Activated CD4-positive, alpha-beta memory T cell treated with anti-CD3 and anti-CD28 coated beads for 36 hours (primary cell): ENCODE measurements at regions not wholly inside any gene's neighbourhood (a gene's known extent, or its start where the extent isn't known, plus 50 kb on each side); places are given as distances from the start of the nearest gene placed in this dataset.

ENCODE experiments used
- CTCF ChIA-PET: fragments of 350-600 bp; sonication (Branson Sonifier 250); formaldehyde crosslinking; loops from one replicate; lab custom pipeline; 2021; ENCODE audit warnings: antibody characterized with exemption, inconsistent platforms; lab: Charles Lee
- POLR2A ChIA-PET: fragments of 350-600 bp; sonication (Branson Sonifier 250); formaldehyde crosslinking; loops from one replicate; lab custom pipeline; 2021; ENCODE audit warnings: antibody characterized with exemption; lab: Charles Lee
- DNase-seq: peaks from one replicate; pipeline ENCODE4 v3.0.0-alpha.2; 2020
- H3K27ac Mint-ChIP-seq: one replicate; pipeline ENCODE4 v1.8.0; 2021; ENCODE audit warnings: mixed read lengths
- H3K27me3 Mint-ChIP-seq: one replicate; pipeline ENCODE4 v1.8.0; 2021; ENCODE audit warnings: mixed read lengths
- H3K36me3 Mint-ChIP-seq: one replicate; pipeline ENCODE4 v1.8.0; 2021; ENCODE audit warnings: mixed read lengths
- H3K4me1 Mint-ChIP-seq: one replicate; pipeline ENCODE4 v1.8.0; 2021; ENCODE audit warnings: low read depth, mixed read lengths
- H3K4me3 Mint-ChIP-seq: one replicate; pipeline ENCODE4 v1.8.0; 2021; ENCODE audit warnings: mild to moderate bottlenecking, mixed read lengths
- H3K9me3 Mint-ChIP-seq: one replicate; pipeline ENCODE4 v1.8.0; 2021; ENCODE audit warnings: mixed read lengths
- intact Hi-C: fragments of 100-400 bp; cut with micrococcal nuclease; formaldehyde crosslinking; loops from one replicate; pipeline ENCODE4 v1.15.1; 2023

DNA sequence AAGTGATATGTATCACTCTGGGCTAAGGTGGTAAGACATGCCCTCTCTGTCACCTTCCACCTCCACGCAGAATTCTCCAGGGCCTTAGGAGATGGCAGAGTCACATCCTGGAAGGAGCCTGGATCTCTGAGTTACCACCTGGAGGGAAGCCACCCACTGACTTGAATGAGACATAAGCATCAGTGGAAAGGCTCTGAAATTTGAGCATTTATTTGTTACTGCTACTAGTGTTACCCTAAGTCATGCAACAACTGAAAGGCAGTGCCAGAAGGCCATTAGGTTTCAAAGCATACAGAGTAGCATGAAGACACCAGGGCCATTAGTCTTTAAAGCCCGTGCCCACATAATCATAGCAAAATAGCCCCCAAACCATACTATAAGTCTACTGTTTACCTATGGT, 230.3 kb upstream of the IRF2BP2 start:
- intact Hi-C loops: no loop called here
- CTCF ChIA-PET: no interaction called here
- H3K27me3 Mint-ChIP-seq: no peaks in the 10 kb centered on the region

DNA sequence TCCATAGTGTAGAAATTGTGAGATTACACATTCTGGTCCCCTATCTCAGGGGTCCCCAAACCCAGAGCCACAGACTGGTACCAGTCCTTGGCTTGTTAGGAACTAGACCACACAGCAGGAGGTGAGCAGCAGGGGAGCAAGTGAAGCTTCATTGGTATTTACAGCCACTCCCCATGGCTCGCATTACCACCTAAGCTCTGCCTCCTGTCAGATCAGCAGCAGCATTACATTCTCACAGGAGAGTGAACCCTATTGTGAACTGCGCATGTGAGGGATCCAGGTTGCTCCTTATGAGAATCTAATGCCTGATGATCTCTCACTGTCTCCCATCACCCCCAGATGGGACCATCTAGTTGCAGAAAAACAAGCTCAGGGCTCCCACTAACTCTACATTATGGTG, 229.7 kb upstream of the IRF2BP2 start:
- no peaks in the 10 kb centered on the region for H3K36me3 Mint-ChIP-seq
- no peaks in the 10 kb centered on the region for H3K9me3 Mint-ChIP-seq
- ChIA-PET POLR2A (no interaction called here), CTCF (no interaction called here)
- intact Hi-C loops: no loop called here
- no peak overlapping the region for H3K4me3 Mint-ChIP-seq
- H3K4me1 Mint-ChIP-seq: peaks cover 59% of the 10 kb centered on the region
- H3K27me3 Mint-ChIP-seq: no peaks in the 10 kb centered on the region
- no peak for DNase-seq
- peak overlapping the region; percentile 44 for H3K27ac Mint-ChIP-seq

More for the DNA sequence above, 230.3 kb upstream of the IRF2BP2 start:
- Mint-ChIP-seq H3K4me1 (peaks cover 65% of the 10 kb centered on the region), H3K4me3 (no peak overlapping the region), H3K36me3 (no peaks in the 10 kb centered on the region), H3K9me3 (no peaks in the 10 kb centered on the region), H3K27ac (peak overlapping the region; percentile 55)
- POLR2A ChIA-PET: interaction anchor here (6.4 kb wide), 1 partner anchor 229 kb away, joined by 72 read pairs; the partner anchor contains the start of gene IRF2BP2
- no peak for DNase-seq

DNA sequence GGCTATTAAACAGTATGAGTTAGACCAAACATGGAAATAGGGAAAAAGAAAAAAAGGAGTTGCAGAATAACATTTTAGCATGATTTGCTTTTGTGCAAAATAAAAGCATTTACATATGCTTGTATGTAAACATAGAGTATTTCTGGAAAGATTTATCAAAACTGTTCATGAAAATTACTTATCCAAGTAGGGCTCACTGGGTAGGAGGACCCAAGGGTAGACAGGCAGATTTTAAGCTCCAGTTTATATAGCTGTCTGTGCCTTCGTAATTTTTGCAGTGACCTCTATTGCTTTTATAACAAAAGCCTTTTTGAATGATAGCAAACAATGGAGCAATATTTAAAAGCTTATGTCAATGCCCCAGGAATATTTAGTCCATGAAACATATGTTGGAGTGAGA, 228.8 kb upstream of the IRF2BP2 start:
- Mint-ChIP-seq H3K4me3 (no peak overlapping the region), H3K36me3 (no peaks in the 10 kb centered on the region), H3K27ac (no peak overlapping the region), H3K9me3 (no peaks in the 10 kb centered on the region), H3K27me3 (no peaks in the 10 kb centered on the region), H3K4me1 (peaks cover 51% of the 10 kb centered on the region)
- ChIA-PET POLR2A (interaction anchor here (1.0 kb wide), 1 partner anchor 227 kb away, joined by 3 read pairs; no protein-coding TSS in a partner anchor), CTCF (no interaction called here)
- intact Hi-C loops: no loop called here
- no peak for DNase-seq

DNA sequence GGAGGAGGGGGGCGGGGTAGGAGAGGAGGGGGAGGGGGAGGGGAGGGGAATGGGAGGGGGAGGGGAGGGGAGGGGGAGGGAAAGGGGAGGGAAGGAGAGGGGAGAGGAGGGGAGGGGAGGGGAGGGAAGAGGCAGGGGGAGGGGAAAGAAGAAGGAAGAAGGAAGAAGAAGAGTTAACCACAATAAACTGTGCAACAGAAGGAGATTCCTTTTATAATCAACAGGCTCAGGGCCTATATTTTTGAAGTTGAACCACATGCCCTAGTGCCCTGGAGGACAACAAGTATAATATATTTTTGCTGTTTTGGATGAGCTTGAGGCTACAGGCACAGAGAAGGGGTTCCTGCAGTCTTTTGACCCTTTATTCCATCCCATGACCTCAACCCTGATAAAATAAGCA, 228.2 kb upstream of the IRF2BP2 start:
- ChIA-PET CTCF (no interaction called here), POLR2A (interaction anchor here (1.0 kb wide), 1 partner anchor 227 kb away, joined by 3 read pairs; no protein-coding TSS in a partner anchor)
- Mint-ChIP-seq H3K36me3 (no peaks in the 10 kb centered on the region), H3K27me3 (no peaks in the 10 kb centered on the region), H3K4me1 (peaks cover 45% of the 10 kb centered on the region), H3K27ac (no peak overlapping the region), H3K4me3 (no peak overlapping the region), H3K9me3 (no peaks in the 10 kb centered on the region)
- no peak for DNase-seq
- intact Hi-C loops: no loop called here

DNA sequence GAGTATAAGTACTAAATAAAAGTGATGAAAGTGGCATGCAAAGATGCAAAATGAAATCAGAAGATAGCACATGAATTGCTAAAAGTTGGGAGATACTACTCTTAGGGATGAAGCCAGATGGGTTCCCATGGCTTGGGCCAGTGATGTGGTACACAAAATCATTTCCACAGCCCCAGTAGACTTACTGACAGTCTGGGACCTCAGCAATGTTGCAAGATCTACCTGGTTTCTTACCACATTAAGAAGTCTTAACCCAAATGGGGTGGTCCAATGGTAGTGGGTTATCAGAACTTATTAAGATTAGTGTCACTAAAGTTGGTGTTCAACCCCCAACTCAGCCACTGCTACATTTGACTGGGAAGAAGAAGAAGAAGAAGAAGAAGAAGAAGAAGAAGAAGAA, 227.7 kb upstream of the IRF2BP2 start:
- intact Hi-C loops: no loop called here
- Mint-ChIP-seq H3K4me1 (peaks cover 41% of the 10 kb centered on the region), H3K27ac (no peak overlapping the region), H3K9me3 (no peaks in the 10 kb centered on the region), H3K4me3 (no peak overlapping the region), H3K36me3 (no peaks in the 10 kb centered on the region), H3K27me3 (no peaks in the 10 kb centered on the region)
- ChIA-PET CTCF (no interaction called here), POLR2A (no interaction called here)
- no peak for DNase-seq

DNA sequence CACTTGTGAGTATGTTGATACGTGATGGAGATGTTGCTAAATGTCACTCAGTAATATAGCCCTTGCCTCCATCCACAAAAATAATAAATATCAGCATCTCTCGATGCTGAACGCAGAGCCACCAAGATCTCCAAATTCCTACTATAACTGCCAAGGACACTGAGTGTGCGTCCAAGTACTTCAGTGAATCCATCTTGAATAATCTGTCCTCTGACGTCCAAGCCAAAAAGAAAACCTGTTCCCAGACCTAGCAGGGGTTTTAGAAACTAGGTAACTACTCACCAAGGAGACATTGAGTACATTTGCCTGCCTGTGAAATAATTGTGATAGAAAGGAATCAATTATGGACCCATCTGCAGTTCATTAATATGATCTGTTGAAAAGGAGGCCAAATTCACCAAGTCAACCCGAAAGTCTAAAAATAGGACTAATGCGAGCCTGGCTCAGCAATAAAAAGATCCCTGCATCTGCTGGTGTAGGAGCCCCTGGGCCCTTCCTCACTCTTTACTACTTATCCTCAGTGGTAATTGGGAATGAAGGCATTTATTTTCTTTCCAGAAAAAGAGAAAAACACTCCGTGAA, 226.9 kb upstream of the IRF2BP2 start:
- intact Hi-C loops: no loop called here
- Mint-ChIP-seq H3K9me3 (no peaks in the 10 kb centered on the region), H3K27ac (peak overlapping the region; percentile 11), H3K36me3 (no peaks in the 10 kb centered on the region), H3K4me1 (peaks cover 32% of the 10 kb centered on the region), H3K27me3 (no peaks in the 10 kb centered on the region), H3K4me3 (no peak overlapping the region)
- POLR2A ChIA-PET: no interaction called here
- no peak for DNase-seq
- CTCF ChIA-PET: no interaction called here

DNA sequence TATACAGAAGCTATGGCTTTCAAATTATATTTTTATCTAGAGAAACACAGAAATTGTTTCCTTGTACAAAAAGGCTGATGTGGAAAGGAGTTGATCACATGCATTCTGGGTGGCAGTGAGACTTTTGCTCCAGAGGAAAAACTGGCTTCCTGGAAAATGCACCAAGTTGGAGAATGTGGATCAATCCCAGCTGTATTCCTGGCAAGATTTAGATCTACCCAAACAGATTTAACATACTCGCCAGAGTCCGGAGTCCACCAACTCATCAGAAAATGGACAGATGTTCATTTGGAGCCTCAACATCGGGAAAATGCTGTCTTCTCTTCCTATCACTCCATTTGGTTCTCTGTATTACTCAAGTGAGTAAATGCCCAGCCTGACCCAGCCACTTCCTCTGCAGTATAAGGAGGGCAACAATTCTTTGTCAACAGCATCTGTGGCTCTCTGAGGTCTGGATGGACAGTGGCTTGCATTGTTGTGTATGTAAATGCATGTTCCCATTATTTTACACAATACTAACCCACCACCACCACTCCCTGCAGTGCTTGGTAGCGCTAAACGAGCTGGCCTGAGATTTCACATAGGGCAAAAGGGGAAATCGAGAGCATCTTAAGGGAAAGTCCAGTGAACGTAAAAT, 226.2 kb upstream of the IRF2BP2 start:
- DNase-seq: no peak
- ChIA-PET CTCF (no interaction called here), POLR2A (no interaction called here)
- intact Hi-C loops: no loop called here
- Mint-ChIP-seq H3K4me1 (peaks cover 25% of the 10 kb centered on the region), H3K36me3 (no peaks in the 10 kb centered on the region), H3K27me3 (no peaks in the 10 kb centered on the region), H3K9me3 (no peaks in the 10 kb centered on the region), H3K27ac (no peak overlapping the region), H3K4me3 (no peak overlapping the region)

DNA sequence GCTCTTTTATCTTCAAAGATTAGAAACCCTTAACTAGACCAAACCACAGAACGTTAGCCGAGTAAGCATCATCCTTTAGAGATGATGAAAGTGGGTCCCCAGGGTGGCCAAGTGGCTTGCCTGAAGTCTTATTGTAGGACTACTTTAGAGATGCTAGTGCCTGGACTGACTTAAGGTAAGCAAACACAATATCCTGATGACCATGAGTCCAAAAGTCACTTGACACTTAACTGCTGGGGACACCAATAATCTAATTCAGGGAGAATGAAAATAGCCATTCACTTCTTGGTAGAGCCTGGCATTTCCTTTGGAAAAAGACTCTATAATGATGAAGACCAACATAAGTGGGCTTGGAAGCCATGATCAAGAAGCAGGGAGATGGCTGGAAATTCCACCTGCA, 225.3 kb upstream of the IRF2BP2 start:
- Mint-ChIP-seq H3K4me3 (no peak overlapping the region), H3K4me1 (peaks cover 16% of the 10 kb centered on the region), H3K27ac (no peak overlapping the region), H3K36me3 (no peaks in the 10 kb centered on the region), H3K27me3 (no peaks in the 10 kb centered on the region), H3K9me3 (no peaks in the 10 kb centered on the region)
- ChIA-PET POLR2A (interaction anchor here (0.5 kb wide), 1 partner anchor 90 kb away, joined by 3 read pairs; no protein-coding TSS in a partner anchor), CTCF (no interaction called here)
- no peak for DNase-seq
- intact Hi-C loops: no loop called here

DNA sequence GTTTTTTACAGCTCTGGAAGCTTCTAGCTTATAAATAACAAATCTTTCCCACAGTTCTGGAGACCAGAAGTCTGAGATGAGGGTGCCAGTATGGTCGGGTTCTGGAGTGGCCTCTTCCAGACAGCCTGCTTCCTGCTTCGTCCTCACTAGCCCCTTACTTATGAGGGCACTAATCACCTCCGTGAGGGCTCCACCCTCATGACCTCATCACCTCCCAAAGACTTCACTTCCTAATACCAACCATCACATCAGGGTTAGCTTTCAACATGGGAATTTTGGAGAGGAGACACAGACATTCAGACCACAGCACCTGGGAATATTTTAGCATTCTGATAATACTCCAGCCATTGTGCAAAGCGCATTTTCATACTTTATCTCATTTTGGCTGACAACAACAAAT, 223.7 kb upstream of the IRF2BP2 start:
- CTCF ChIA-PET: no interaction called here
- POLR2A ChIA-PET: no interaction called here
- no peak for DNase-seq
- Mint-ChIP-seq H3K4me3 (no peak overlapping the region), H3K36me3 (no peaks in the 10 kb centered on the region), H3K27ac (no peak overlapping the region), H3K9me3 (no peaks in the 10 kb centered on the region), H3K27me3 (no peaks in the 10 kb centered on the region), H3K4me1 (peaks cover 12% of the 10 kb centered on the region)
- intact Hi-C loops: no loop called here

DNA sequence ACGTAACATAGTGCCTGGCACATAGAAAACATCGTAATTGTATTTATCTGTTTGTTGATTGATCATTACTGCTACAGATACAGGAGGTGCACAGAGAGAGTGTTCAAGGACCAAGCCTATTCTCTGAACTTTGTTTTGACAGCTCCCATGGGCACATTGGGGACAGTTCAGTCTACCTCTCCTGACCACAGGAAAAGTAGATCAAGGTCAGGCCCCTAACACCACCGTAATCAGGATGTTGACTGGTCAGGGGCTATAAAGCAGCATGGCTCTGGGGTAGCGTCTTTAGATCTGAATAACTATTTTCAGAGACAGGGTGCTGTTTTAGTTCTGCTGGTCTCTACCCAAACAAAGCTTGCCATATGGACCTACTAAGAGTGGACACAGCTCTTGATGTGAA, 223.1 kb upstream of the IRF2BP2 start:
- peaks cover 7% of the 10 kb centered on the region for H3K4me1 Mint-ChIP-seq
- intact Hi-C loops: no loop called here
- H3K27ac Mint-ChIP-seq: no peak overlapping the region
- no peaks in the 10 kb centered on the region for H3K27me3 Mint-ChIP-seq
- H3K4me3 Mint-ChIP-seq: no peak overlapping the region
- no peaks in the 10 kb centered on the region for H3K36me3 Mint-ChIP-seq
- DNase-seq: no peak
- ChIA-PET POLR2A (interaction anchor here (0.5 kb wide), 1 partner anchor 113 kb away, joined by 3 read pairs; no protein-coding TSS in a partner anchor), CTCF (no interaction called here)
- H3K9me3 Mint-ChIP-seq: no peaks in the 10 kb centered on the region

DNA sequence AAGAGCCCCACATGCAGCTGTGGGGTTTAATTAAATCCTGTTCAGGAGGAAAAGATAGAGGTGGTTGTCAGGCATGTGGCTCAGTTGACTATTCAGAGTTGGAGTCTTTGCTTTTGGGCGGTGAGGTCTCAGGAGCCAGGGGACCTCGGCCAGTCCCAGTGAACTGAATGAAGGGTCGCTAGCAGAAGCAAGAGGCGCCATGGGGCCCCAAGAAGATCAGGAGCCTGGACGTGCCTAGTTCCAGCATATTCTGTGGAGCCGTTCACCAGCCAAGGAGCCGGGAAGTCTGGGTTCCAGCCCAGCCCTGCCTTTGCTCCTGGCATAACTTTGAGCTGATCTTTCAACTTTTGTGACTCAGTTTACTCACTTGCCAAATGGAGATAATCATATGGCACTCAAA, 217.7 kb upstream of the IRF2BP2 start:
- no peaks in the 10 kb centered on the region for H3K27me3 Mint-ChIP-seq
- CTCF ChIA-PET: no interaction called here
- DNase-seq: no peak
- H3K9me3 Mint-ChIP-seq: no peaks in the 10 kb centered on the region
- H3K4me3 Mint-ChIP-seq: no peak overlapping the region
- peaks cover 4% of the 10 kb centered on the region for H3K4me1 Mint-ChIP-seq
- H3K27ac Mint-ChIP-seq: no peak overlapping the region
- POLR2A ChIA-PET: no interaction called here
- no peaks in the 10 kb centered on the region for H3K36me3 Mint-ChIP-seq
- intact Hi-C loops: no loop called here

DNA sequence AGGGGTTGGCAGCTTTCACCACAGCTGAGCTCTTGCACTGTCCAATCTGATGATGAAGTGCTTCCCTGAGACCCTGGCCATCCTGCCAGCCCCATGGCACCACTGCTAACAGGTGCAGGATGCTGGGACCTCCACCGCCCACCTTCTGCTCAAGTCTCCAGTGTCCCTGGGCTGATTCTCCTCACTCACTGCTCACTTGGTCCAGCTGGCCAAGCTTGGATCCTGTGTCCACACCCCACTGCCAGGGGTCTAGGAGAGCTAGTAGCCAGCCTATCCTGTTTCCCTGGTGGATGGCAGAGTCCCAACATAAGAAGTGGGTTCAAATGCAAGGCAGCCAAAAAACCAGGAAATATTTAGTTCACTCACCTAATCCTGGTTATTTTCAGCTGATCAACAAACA, 217.2 kb upstream of the IRF2BP2 start:
- no peak for DNase-seq
- POLR2A ChIA-PET: no interaction called here
- H3K27me3 Mint-ChIP-seq: no peaks in the 10 kb centered on the region
- H3K9me3 Mint-ChIP-seq: no peaks in the 10 kb centered on the region
- H3K4me1 Mint-ChIP-seq: peaks cover 4% of the 10 kb centered on the region
- intact Hi-C loops: no loop called here
- no peak overlapping the region for H3K27ac Mint-ChIP-seq
- H3K4me3 Mint-ChIP-seq: no peak overlapping the region
- H3K36me3 Mint-ChIP-seq: no peaks in the 10 kb centered on the region
- CTCF ChIA-PET: no interaction called here

DNA sequence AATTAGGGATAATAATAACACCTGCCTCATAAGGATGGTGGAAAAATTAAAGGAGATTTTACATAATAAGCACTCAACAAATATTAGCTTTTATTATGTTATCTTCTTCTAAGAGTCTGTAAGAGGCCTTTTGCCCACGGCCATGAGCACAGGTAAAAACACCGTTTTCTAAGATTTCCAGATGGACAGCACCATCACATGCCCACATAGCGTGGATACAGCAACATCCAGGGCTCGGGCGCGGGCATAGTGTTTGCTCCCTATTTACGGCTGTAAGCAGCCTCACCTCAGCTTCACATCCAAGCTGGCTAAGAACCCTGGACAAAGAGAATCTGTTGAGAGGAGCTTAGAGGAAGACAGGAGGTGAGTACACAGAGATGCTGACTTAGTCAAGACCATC, 216.4 kb upstream of the IRF2BP2 start:
- ChIA-PET POLR2A (no interaction called here), CTCF (no interaction called here)
- H3K9me3 Mint-ChIP-seq: no peaks in the 10 kb centered on the region
- H3K36me3 Mint-ChIP-seq: no peaks in the 10 kb centered on the region
- peaks cover 4% of the 10 kb centered on the region for H3K4me1 Mint-ChIP-seq
- no peak overlapping the region for H3K27ac Mint-ChIP-seq
- intact Hi-C loops: no loop called here
- H3K27me3 Mint-ChIP-seq: no peaks in the 10 kb centered on the region
- no peak overlapping the region for H3K4me3 Mint-ChIP-seq
- no peak for DNase-seq
